Keratinocyte (primary cell): ENCODE measurements at regions not wholly inside any gene's neighbourhood (a gene's known extent, or its start where the extent isn't known, plus 50 kb on each side); places are given as distances from the start of the nearest gene placed in this dataset.

ENCODE experiments used
- EZH2 ChIP-seq: IDR thresholded peaks from one replicate; pipeline ENCODE4 v1.6.1; 2012; ENCODE audit warnings: inconsistent platforms, mild to moderate bottlenecking, low read length, moderate library complexity
- TF ChIP-seq, protein P1 (sequence below), 3 experiments: IDR thresholded peaks in 1 of 3; conservative IDR thresholded peaks in 1 of 3; optimal IDR thresholded peaks in 1 of 3; 2 replicates in 2 of 3; 3 replicates in 1 of 3; pipeline versions ENCODE3 to v1.5.1; 2011; ENCODE audit warnings: low read length in 3 of 3, mild to moderate bottlenecking in 3 of 3, moderate library complexity in 2 of 3, control low read depth in 1 of 3, inconsistent platforms in 1 of 3; ENCODE audit not compliant: insufficient read depth in 2 of 3; ENCODE audit errors: extremely low read depth in 1 of 3

GRCh38 chr3:57006179-57006657 is 54.2 kb upstream of the SPATA12 start:
- TF ChIP-seq EZH2, result no peak
- TF ChIP-seq, protein P1, sequence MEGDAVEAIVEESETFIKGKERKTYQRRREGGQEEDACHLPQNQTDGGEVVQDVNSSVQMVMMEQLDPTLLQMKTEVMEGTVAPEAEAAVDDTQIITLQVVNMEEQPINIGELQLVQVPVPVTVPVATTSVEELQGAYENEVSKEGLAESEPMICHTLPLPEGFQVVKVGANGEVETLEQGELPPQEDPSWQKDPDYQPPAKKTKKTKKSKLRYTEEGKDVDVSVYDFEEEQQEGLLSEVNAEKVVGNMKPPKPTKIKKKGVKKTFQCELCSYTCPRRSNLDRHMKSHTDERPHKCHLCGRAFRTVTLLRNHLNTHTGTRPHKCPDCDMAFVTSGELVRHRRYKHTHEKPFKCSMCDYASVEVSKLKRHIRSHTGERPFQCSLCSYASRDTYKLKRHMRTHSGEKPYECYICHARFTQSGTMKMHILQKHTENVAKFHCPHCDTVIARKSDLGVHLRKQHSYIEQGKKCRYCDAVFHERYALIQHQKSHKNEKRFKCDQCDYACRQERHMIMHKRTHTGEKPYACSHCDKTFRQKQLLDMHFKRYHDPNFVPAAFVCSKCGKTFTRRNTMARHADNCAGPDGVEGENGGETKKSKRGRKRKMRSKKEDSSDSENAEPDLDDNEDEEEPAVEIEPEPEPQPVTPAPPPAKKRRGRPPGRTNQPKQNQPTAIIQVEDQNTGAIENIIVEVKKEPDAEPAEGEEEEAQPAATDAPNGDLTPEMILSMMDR (optimal IDR thresholded peaks at IDR 0.05 in 1 of 3, IDR thresholded peaks at IDR 0.05 in 1 of 3, conservative IDR thresholded peaks at IDR 0.05 in 1 of 3; ENCODE audit: extremely low read depth in 1 of 3, insufficient read depth in 2 of 3, low read length in 3 of 3), result no peak
